ENCODE measurements at regions not wholly inside any gene's neighbourhood (a gene's known extent, or its start where the extent isn't known, plus 50 kb on each side); places are given as distances from the start of the nearest gene placed in this dataset.

DNA sequence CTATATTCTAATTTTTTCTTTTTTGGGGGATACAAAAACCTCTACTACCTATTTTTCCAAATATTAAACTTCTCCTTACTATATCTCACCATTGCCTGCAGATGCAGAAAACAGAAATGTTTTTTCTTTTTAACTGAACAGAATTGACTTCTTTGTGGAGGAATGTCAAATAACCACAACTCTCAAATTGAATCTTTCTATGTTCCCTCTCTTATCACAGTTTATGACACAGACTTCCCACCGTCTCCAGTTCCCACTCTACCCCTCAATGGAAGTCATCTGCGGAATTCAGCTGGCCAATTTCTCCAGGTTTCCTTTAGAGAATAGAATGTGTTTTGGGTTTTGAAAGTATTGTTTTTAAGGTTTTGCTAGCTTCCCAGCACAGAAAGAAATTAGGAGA lies 77.0 kb downstream of the NR2F2 start:
- TF ChIP-seq ZBTB7A (IDR thresholded peaks at IDR 0.05; ENCODE audit: low read depth), result no peak
- no peak for TF ChIP-seq CEBPB (IDR thresholded peaks at IDR 0.05)
